SK-N-SH (cell line): ENCODE measurements at regions not wholly inside any gene's neighbourhood (a gene's known extent, or its start where the extent isn't known, plus 50 kb on each side); places are given as distances from the start of the nearest gene placed in this dataset.
A peak's percentile ranks its signal among the peaks of the same experiment; 100 is the strongest.

Source experiments
- CTCF ChIA-PET: fragments of 300-600, 350-600 bp; formaldehyde crosslinking; extraction: SDS; loops from one replicate; lab custom pipeline; 2021; lab: Yijun Ruan, JAX
- POLR2A ChIA-PET: fragments of 350-600 bp; sonication (Branson Sonifier 250); formaldehyde crosslinking; extraction: SDS; loops from one replicate; lab custom pipeline; 2020; ENCODE audit warnings: antibody characterized with exemption, inconsistent platforms; lab: Yijun Ruan, JAX
- DNase-seq: peaks from one replicate; pipeline ENCODE4 v3.0.0; 2012
- H2AFZ ChIP-seq: fragments of 200-600 bp; sonication (generic); 2 replicates; pipeline ENCODE4 v1.8.1; 2016; ENCODE audit warnings: antibody characterized with exemption, mild to moderate bottlenecking, low read depth
- H3F3A ChIP-seq: fragments of 200-600 bp; sonication (generic); replicated peaks from 2 replicates; pipeline ENCODE3; 2016; ENCODE audit warnings: antibody characterized with exemption, mild to moderate bottlenecking; ENCODE audit not compliant: insufficient read depth
- H3K27ac ChIP-seq, 2 experiments: fragments of 200-500 bp in 1 of 2; fragments of 200-600 bp in 1 of 2; sonication (Bioruptor generic) in 1 of 2; sonication (generic), shearing (Covaris generic) in 1 of 2; 2 replicates each; pipeline versions ENCODE4 v1.5.1 to v1.6.1; 2014 to 2016; ENCODE audit warnings: low read depth in 2 of 2, inconsistent platforms in 1 of 2, low read length in 1 of 2, mild to moderate bottlenecking in 1 of 2, mixed read lengths in 1 of 2
- H3K27me3 ChIP-seq: fragments of 200-600 bp; sonication (generic), shearing (Covaris generic); 2 replicates; pipeline ENCODE4 v1.6.1; 2016; ENCODE audit warnings: mixed run types; ENCODE audit not compliant: insufficient read depth
- H3K36me3 ChIP-seq, 2 experiments: fragments of 200-500 bp in 1 of 2; fragments of 200-600 bp in 1 of 2; sonication (Bioruptor generic) in 1 of 2; sonication (generic) in 1 of 2; replicated peaks in 1 of 2; 2 replicates each; pipeline versions ENCODE3 to v1.5.1; 2014 to 2016; ENCODE audit warnings: low read length in 1 of 2, mild to moderate bottlenecking in 1 of 2; ENCODE audit not compliant: insufficient read depth in 2 of 2, control insufficient read depth in 1 of 2
- H3K4me1 ChIP-seq, 2 experiments: fragments of 200-500 bp in 1 of 2; fragments of 200-600 bp in 1 of 2; sonication (Bioruptor generic) in 1 of 2; sonication (generic), shearing (Covaris generic) in 1 of 2; 2 replicates each; pipeline versions ENCODE4 v1.5.1 to v1.6.1; 2014 to 2016; ENCODE audit warnings: low read depth in 1 of 2, low read length in 1 of 2, mixed run types in 1 of 2; ENCODE audit not compliant: insufficient read depth in 2 of 2, control insufficient read depth in 1 of 2
- H3K4me2 ChIP-seq: fragments of 200-600 bp; sonication (generic), shearing (Covaris generic); 2 replicates; pipeline ENCODE4 v1.6.1; 2017; ENCODE audit warnings: mixed run types
- H3K4me3 ChIP-seq, 2 experiments: fragments of 200-500 bp in 1 of 2; fragments of 200-600 bp in 1 of 2; sonication (Bioruptor generic) in 1 of 2; sonication (generic), shearing (Covaris generic) in 1 of 2; 2 replicates each; pipeline versions ENCODE4 v1.5.1 to v1.8.1; 2014 to 2016; ENCODE audit warnings: low read depth in 2 of 2, inconsistent platforms in 1 of 2, low read length in 1 of 2, mild to moderate bottlenecking in 1 of 2, mixed read lengths in 1 of 2, moderate library complexity in 1 of 2
- H3K79me2 ChIP-seq: fragments of 200-600 bp; sonication (generic); 2 replicates; pipeline ENCODE4 v1.8.1; 2017; ENCODE audit warnings: mild to moderate bottlenecking; ENCODE audit not compliant: insufficient read depth
- H3K9ac ChIP-seq: fragments of 200-600 bp; sonication (generic); 2 replicates; pipeline ENCODE4 v1.6.1; 2017; ENCODE audit warnings: mixed run types
- H3K9me2 ChIP-seq: fragments of 200-600 bp; sonication (generic); 2 replicates; pipeline ENCODE4 v1.6.1; 2017; ENCODE audit warnings: mixed run types
- H3K9me3 ChIP-seq: fragments of 200-600 bp; sonication (generic); 2 replicates; pipeline ENCODE4 v1.6.1; 2017; ENCODE audit warnings: mixed run types, mild to moderate bottlenecking, moderate library complexity
- H4K20me1 ChIP-seq: fragments of 200-600 bp; sonication (generic); 2 replicates; pipeline ENCODE4 v1.6.1; 2017; ENCODE audit warnings: mild to moderate bottlenecking, mixed run types; ENCODE audit not compliant: insufficient read depth
- CHD2 ChIP-seq: fragments of 150-350 bp; IDR thresholded peaks from 2 replicates; pipeline ENCODE4 v1.6.1; 2018; ENCODE audit warnings: low read length; ENCODE audit not compliant: partially characterized antibody
- CTCF ChIP-seq: fragments of 200-600 bp; sonication (generic); IDR thresholded peaks from 2 replicates; pipeline ENCODE4 v1.6.1; 2017; ENCODE audit warnings: antibody characterized with exemption, mild to moderate bottlenecking, moderate library complexity
- ELF1 ChIP-seq: IDR thresholded peaks from 2 replicates; pipeline ENCODE4 v1.4.0; 2012
- FOXJ3 ChIP-seq: sonication (generic); formaldehyde crosslinking; IDR thresholded peaks from 2 replicates; pipeline ENCODE4 v1.5.1; 2020; ENCODE audit warnings: mild to moderate bottlenecking, missing genetic modification reagents
- FOXM1 ChIP-seq: IDR thresholded peaks from 2 replicates; pipeline ENCODE4 v1.4.0; 2012; ENCODE audit warnings: low read depth, mild to moderate bottlenecking
- GABPA ChIP-seq: IDR thresholded peaks from 2 replicates; pipeline ENCODE4 v1.4.0; 2012; ENCODE audit warnings: low read depth, mild to moderate bottlenecking
- IRF3 ChIP-seq: fragments of 150-350 bp; IDR thresholded peaks from 2 replicates; pipeline ENCODE4 v1.6.1; 2016; ENCODE audit warnings: mild to moderate bottlenecking, low read depth, low read length
- MXI1 ChIP-seq: IDR thresholded peaks from 2 replicates; pipeline ENCODE4 v1.6.1; 2012; ENCODE audit warnings: mild to moderate bottlenecking, low read depth, low read length, improper control_type of control experiment
- NFIC ChIP-seq: IDR thresholded peaks from 2 replicates; pipeline ENCODE4 v1.4.0; 2012; ENCODE audit warnings: borderline replicate concordance
- REST ChIP-seq: IDR thresholded peaks from 2 replicates; pipeline ENCODE4 v1.6.1; 2012; ENCODE audit warnings: mild to moderate bottlenecking, low read depth, low read length, moderate library complexity
- SIN3A ChIP-seq: IDR thresholded peaks from 2 replicates; pipeline ENCODE4 v1.6.1; 2012; ENCODE audit warnings: low read depth, mild to moderate bottlenecking, low read length, moderate library complexity, borderline replicate concordance
- TCF12 ChIP-seq: IDR thresholded peaks from 2 replicates; pipeline ENCODE4 v1.4.0; 2012
- TEAD4 ChIP-seq: IDR thresholded peaks from 2 replicates; pipeline ENCODE4 v1.4.0; 2012; ENCODE audit warnings: mild to moderate bottlenecking, borderline replicate concordance; ENCODE audit not compliant: insufficient read depth
- YY1 ChIP-seq: IDR thresholded peaks from 2 replicates; pipeline ENCODE4 v1.4.0; 2012; ENCODE audit warnings: low read depth, mild to moderate bottlenecking
- WGBS: methylation state at CpG from one replicate; pipeline ENCODE4 v1.1.6; 2017; ENCODE audit warnings: low lambda C conversion rate; 5-methylcytosine and 5-hydroxymethylcytosine counted together
- TF ChIP-seq, protein P1 (sequence below): IDR thresholded peaks from 2 replicates; pipeline ENCODE4; 2012
- TF ChIP-seq, protein P2 (sequence below): IDR thresholded peaks from 2 replicates; pipeline ENCODE4 v1.4.0; 2012; ENCODE audit warnings: low read depth

- Histone ChIP-seq H3K9ac (no peak overlapping the region), H3K79me2 (no peaks in the 10 kb centered on the region), H2AFZ (no peak overlapping the region), H3K27ac (no peak overlapping the region), H3K36me3 (no peaks in the 10 kb centered on the region), H4K20me1 (no peaks in the 10 kb centered on the region), H3K27me3 (no peaks in the 10 kb centered on the region), H3K9me2 (no peaks in the 10 kb centered on the region)
- POLR2A ChIA-PET: no interaction called here
- WGBS: 25% methylated on average over 4 of the region's 4 CpGs
- no peak for DNase-seq
- TF ChIP-seq FOXJ3 (no peak), CTCF (no peak), TEAD4 (no peak), REST (no peak), ELF1 (no peak)
- TF ChIP-seq, all 33 proteins: peak for 0
- no peaks in the 10 kb centered on the region; the same call in 1 of the 2 replicates for H3K9me3 ChIP-seq
- H3K4me3 ChIP-seq: no peak overlapping the region
- CTCF ChIA-PET: no interaction called here
- no peak overlapping the region for H3K4me2 ChIP-seq
- H3F3A ChIP-seq: no peaks in the 10 kb centered on the region
- no peaks in the 10 kb centered on the region for H3K4me1 ChIP-seq
Measured at GRCh38 chr7:52670608-52671225, 364.7 kb upstream of the POM121L12 start.

GRCh38 chr7:52669031-52669430, 366.4 kb upstream of the POM121L12 start:
- POLR2A ChIA-PET: no interaction called here
- H3K4me1 ChIP-seq: no peaks in the 10 kb centered on the region
- TF ChIP-seq CHD2 (no peak), GABPA (no peak), SIN3A (no peak), FOXM1 (no peak), TEAD4 (no peak), YY1 (no peak), NFIC (no peak), MXI1 (no peak), IRF3 (no peak), CTCF (no peak), TCF12 (no peak)
- TF ChIP-seq, protein P1, sequence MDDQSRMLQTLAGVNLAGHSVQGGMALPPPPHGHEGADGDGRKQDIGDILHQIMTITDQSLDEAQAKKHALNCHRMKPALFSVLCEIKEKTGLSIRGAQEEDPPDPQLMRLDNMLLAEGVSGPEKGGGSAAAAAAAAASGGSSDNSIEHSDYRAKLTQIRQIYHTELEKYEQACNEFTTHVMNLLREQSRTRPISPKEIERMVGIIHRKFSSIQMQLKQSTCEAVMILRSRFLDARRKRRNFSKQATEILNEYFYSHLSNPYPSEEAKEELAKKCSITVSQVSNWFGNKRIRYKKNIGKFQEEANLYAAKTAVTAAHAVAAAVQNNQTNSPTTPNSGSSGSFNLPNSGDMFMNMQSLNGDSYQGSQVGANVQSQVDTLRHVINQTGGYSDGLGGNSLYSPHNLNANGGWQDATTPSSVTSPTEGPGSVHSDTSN: no peak
- TF ChIP-seq, protein P2, sequence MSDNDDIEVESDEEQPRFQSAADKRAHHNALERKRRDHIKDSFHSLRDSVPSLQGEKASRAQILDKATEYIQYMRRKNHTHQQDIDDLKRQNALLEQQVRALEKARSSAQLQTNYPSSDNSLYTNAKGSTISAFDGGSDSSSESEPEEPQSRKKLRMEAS: no peak

More at GRCh38 chr7:52669031-52669430, 366.4 kb upstream of the POM121L12 start:
- no peaks in the 10 kb centered on the region; the same call in 1 of the 2 replicates for H3K9me3 ChIP-seq
- H3K36me3 ChIP-seq: no peaks in the 10 kb centered on the region
- WGBS: 74% methylated on average over 20 of the region's 21 CpGs
- peak; percentile 23 for DNase-seq
- no peak overlapping the region for H3K4me3 ChIP-seq
- H3F3A ChIP-seq: no peaks in the 10 kb centered on the region
- H3K27me3 ChIP-seq: no peaks in the 10 kb centered on the region
- H4K20me1 ChIP-seq: no peaks in the 10 kb centered on the region
- H3K9me2 ChIP-seq: no peaks in the 10 kb centered on the region
- H3K79me2 ChIP-seq: no peaks in the 10 kb centered on the region
- no peak overlapping the region for H3K9ac ChIP-seq
- no peak overlapping the region for H2AFZ ChIP-seq
- CTCF ChIA-PET: no interaction called here
- H3K27ac ChIP-seq: no peak overlapping the region
- H3K4me2 ChIP-seq: no peak overlapping the region
